Hypothalamus (tissue), 51 donors: ENCODE measurements at regions not wholly inside any gene's neighbourhood (a gene's known extent, or its start where the extent isn't known, plus 50 kb on each side); places are given as distances from the start of the nearest gene placed in this dataset.
A peak's percentile ranks its signal among the peaks of the same experiment; 100 is the strongest.

Experiments used
- DNase-seq, 51 donors: peaks; one replicate each; lab custom pipeline; 2025; lab: John Stamatoyannopoulos, UW

- no peak for DNase-seq
These were observed 57.3 kb upstream of the RASGEF1B start for GRCh38 chr4:81528979-81529378.

GRCh38 chr4:81528200-81528599 is 56.5 kb upstream of the RASGEF1B start:
- DNase-seq: no peak

DNA sequence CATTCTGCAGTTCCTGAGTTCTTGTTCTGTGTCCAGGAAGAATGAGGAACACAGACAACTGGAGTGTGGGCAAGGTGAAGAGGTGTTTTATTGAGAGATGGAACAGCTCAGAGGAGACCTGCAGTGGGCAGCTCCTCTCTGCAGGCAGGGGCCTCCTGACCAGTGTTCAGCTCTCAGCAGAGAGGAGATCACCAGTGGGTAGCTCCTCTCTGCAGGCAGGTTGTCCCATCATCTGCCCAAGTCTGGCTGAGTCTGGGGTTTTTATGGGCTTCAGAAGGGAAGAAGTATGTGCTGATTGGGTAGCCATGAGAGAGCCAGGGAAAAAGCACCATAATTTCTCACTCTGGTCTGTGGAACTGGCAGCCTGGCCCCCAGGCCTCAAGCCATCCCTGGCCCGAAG is 56.0 kb upstream of the RASGEF1B start:
- DNase-seq: no peak

DNA sequence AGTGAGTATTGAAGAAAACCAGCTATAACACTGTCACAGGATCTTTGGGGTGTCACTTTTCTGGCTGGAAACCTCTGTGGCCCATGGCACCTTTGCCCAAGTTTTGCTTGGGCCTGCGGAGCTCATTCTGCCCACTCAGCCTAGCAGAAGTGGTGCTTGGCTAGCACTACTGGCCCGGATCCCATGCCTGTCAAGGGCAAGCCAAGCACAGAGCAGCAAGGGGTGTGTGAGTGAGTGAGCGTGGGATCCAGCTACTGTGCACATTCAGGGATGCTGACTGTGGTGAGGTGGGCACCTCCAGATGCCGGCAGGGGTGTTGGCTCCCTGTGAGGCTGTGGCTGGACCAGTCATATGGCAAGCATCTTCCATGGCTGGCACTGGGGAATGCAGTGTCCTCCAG is 55.4 kb upstream of the RASGEF1B start:
- DNase-seq: peak in 16 of 51 donors; percentile 2 to 41 (median 18)

DNA sequence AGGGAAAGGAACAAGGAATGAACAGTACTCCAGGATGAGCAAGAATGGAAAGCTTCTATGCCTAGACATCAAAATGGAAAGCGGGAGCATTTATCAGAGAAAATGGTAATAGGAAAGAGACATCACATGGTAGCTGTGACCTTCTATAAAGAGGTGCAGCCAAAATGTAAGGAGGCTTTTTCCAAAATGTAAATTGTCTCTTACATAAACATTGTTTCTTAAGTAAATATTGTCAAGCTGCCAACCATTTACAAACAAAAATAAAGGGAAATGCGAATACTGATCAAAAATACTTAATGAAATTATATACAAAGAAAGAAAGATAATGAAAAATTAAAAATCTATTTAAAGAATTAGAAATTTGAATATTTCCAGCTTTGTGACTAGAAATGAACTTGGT is 55.0 kb upstream of the RASGEF1B start:
- DNase-seq: no peak

- peak in 4 of 51 donors; percentile 8 to 74 (median 35) for DNase-seq
These were observed 52.1 kb upstream of the RASGEF1B start for GRCh38 chr4:81523672-81524327.

DNA sequence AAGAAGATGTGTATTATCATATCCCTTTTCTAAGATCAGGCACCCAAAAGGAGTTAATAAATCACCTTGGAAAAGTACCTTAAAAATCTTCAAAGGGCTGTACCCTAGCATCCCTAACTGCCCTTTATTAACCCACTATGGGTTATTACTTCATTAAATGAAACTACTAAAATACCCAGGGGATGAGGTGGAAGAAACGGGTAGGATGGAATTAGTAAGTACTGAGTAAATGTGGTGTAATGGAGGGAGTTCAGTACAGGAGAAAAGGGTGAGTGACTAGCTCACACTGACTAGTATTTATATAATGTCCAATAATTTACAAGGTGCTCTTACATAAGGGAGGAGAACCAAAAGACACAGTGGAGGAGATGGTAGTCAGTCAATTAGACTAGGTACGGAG is 51.0 kb upstream of the RASGEF1B start:
- no peak for DNase-seq

DNA sequence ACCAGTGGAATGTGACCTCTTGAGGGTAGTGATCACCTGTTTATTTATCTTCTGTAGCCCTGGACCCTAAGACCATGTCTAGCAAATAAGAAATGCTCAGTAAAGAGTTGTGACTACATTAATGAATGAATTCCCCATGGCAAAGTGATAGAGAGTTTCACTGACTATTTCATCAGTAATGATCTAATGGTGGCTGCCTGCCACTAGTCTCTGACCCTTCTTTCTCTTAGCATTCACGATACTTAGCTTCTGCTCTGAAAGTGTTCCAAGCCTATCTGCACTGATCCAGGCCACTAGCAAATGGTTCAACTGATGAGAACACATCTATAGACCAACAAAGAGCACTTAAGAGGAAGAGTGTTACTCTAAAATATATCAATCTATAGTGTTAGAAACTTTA is 50.0 kb upstream of the RASGEF1B start:
- no peak for DNase-seq
